Testis (tissue), 2 donors: ENCODE measurements at regions not wholly inside any gene's neighbourhood (a gene's known extent, or its start where the extent isn't known, plus 50 kb on each side); places are given as distances from the start of the nearest gene placed in this dataset.

Source experiments
- POLR2A ChIP-seq: fragments of 450-650 bp; IDR thresholded peaks from one replicate; pipeline ENCODE4 v1.6.1; 2017; ENCODE audit warnings: antibody characterized with exemption, mild to moderate bottlenecking, moderate library complexity
- TF ChIP-seq, protein P1 (sequence below), 3 experiments: fragments of 450-650 bp in 2 of 3; fragments of 200-600 bp in 1 of 3; sonication (generic) in 1 of 3; IDR thresholded peaks; one replicate each; pipeline ENCODE4 v1.5.1; 2016 to 2019; ENCODE audit warnings: antibody characterized with exemption in 3 of 3, mild to moderate bottlenecking in 2 of 3, moderate library complexity in 1 of 3

- TF ChIP-seq, protein P1, sequence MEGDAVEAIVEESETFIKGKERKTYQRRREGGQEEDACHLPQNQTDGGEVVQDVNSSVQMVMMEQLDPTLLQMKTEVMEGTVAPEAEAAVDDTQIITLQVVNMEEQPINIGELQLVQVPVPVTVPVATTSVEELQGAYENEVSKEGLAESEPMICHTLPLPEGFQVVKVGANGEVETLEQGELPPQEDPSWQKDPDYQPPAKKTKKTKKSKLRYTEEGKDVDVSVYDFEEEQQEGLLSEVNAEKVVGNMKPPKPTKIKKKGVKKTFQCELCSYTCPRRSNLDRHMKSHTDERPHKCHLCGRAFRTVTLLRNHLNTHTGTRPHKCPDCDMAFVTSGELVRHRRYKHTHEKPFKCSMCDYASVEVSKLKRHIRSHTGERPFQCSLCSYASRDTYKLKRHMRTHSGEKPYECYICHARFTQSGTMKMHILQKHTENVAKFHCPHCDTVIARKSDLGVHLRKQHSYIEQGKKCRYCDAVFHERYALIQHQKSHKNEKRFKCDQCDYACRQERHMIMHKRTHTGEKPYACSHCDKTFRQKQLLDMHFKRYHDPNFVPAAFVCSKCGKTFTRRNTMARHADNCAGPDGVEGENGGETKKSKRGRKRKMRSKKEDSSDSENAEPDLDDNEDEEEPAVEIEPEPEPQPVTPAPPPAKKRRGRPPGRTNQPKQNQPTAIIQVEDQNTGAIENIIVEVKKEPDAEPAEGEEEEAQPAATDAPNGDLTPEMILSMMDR (IDR thresholded peaks at IDR 0.05), result no peak
- TF ChIP-seq POLR2A, result no peak
Measured at GRCh38 chr2:8281234-8281633, 400.6 kb upstream of the ID2 start.
